PC-9 (cell line): ENCODE measurements at regions not wholly inside any gene's neighbourhood (a gene's known extent, or its start where the extent isn't known, plus 50 kb on each side); places are given as distances from the start of the nearest gene placed in this dataset.
A peak's percentile ranks its signal among the peaks of the same experiment; 100 is the strongest.

Experiments used
- BruUV-seq: library from RNA; stranded (reverse); fragments of 400-500 nt; replicated peaks from 2 replicates; lab custom pipeline; 2021; lab: Mats Ljungman, UMichigan
- CTCF ChIA-PET: fragments of 300-600 bp; sonication (Branson Sonifier 250); formaldehyde crosslinking; loops from one replicate; lab custom pipeline; 2022; ENCODE audit warnings: antibody characterized with exemption; lab: Charles Lee
- POLR2A ChIA-PET: fragments of 300-600 bp; sonication (Branson Sonifier 250); formaldehyde crosslinking; loops from one replicate; lab custom pipeline; 2022; ENCODE audit warnings: antibody characterized with exemption; ENCODE audit not compliant: unreplicated experiment; lab: Charles Lee
- DNase-seq, 2 experiments: peaks; one replicate each; pipeline versions ENCODE4 v3.0.0 to v3.0.0-alpha.2; 2015 to 2022; ENCODE audit warnings: mixed read lengths in 1 of 2
- H2AFZ ChIP-seq: fragments of 200-600 bp; sonication (generic); 2 replicates; pipeline ENCODE4 v1.8.1; 2017; ENCODE audit warnings: antibody characterized with exemption
- H3F3A ChIP-seq: fragments of 200-600 bp; sonication (generic); 2 replicates; pipeline ENCODE4 v1.8.1; 2017; ENCODE audit warnings: antibody characterized with exemption, mild to moderate bottlenecking, low read depth; ENCODE audit not compliant: insufficient read depth
- H3K27ac ChIP-seq: fragments of 200-600 bp; sonication (generic); 2 replicates; pipeline ENCODE4 v1.6.1; 2016; ENCODE audit warnings: mixed run types
- H3K27me3 ChIP-seq: fragments of 200-600 bp; sonication (generic); 2 replicates; pipeline ENCODE4 v1.6.1; 2016; ENCODE audit warnings: low read depth, mixed run types; ENCODE audit not compliant: insufficient read depth
- H3K36me3 ChIP-seq: fragments of 200-600 bp; sonication (generic); 2 replicates; pipeline ENCODE4 v1.6.1; 2016; ENCODE audit warnings: low read depth, mixed run types
- H3K4me1 ChIP-seq: fragments of 200-600 bp; sonication (generic); replicated peaks from 2 replicates; pipeline ENCODE4 v1.6.1; 2016; ENCODE audit warnings: mixed run types; ENCODE audit not compliant: insufficient read depth
- H3K4me2 ChIP-seq: fragments of 200-600 bp; sonication (generic); 2 replicates; pipeline ENCODE4 v1.6.1; 2017; ENCODE audit warnings: mixed run types
- H3K4me3 ChIP-seq: fragments of 200-600 bp; sonication (generic); 2 replicates; pipeline ENCODE4 v1.6.1; 2016; ENCODE audit warnings: mixed run types
- H3K79me2 ChIP-seq: fragments of 200-600 bp; sonication (generic); 2 replicates; pipeline ENCODE4 v1.6.1; 2017; ENCODE audit warnings: low read depth, mixed run types
- H3K9me2 ChIP-seq: fragments of 200-600 bp; sonication (generic); 2 replicates; pipeline ENCODE4 v1.8.1; 2017; ENCODE audit warnings: mild to moderate bottlenecking; ENCODE audit not compliant: insufficient read depth
- H3K9me3 ChIP-seq: fragments of 200-600 bp; sonication (generic); 2 replicates; pipeline ENCODE4 v1.8.1; 2016; ENCODE audit warnings: low read depth; ENCODE audit not compliant: insufficient read depth
- H4K20me1 ChIP-seq: fragments of 200-600 bp; sonication (generic); 2 replicates; pipeline ENCODE4 v1.8.1; 2017; ENCODE audit not compliant: insufficient read depth
- CTCF ChIP-seq: fragments of 200-600 bp; sonication (generic); conservative IDR thresholded peaks from 2 replicates; pipeline ENCODE4 v1.6.1; 2017; ENCODE audit warnings: mixed run types, antibody characterized with exemption, mild to moderate bottlenecking, moderate library complexity
- EZH2 ChIP-seq: fragments of 200-600 bp; sonication (generic); IDR thresholded peaks from 2 replicates; pipeline ENCODE4 v1.8.0; 2017; ENCODE audit warnings: antibody characterized with exemption, low read depth
- intact Hi-C: fragments of 100-400 bp; cut with micrococcal nuclease; formaldehyde crosslinking; loops from one replicate; pipeline ENCODE4 v1.10.0; 2022; ENCODE audit not compliant: unreplicated experiment

- Histone ChIP-seq H3K79me2 (no peaks in the 10 kb centered on the region), H3F3A (no peaks in the 10 kb centered on the region), H3K9me2 (no peaks in the 10 kb centered on the region), H3K9me3 (no peaks in the 10 kb centered on the region), H3K4me2 (no peak overlapping the region), H3K4me1 (no peaks in the 10 kb centered on the region), H4K20me1 (no peaks in the 10 kb centered on the region), H3K27ac (no peak overlapping the region), H3K36me3 (no peaks in the 10 kb centered on the region), H2AFZ (no peak overlapping the region), H3K27me3 (no peaks in the 10 kb centered on the region), H3K4me3 (no peak overlapping the region)
- no peak for TF ChIP-seq CTCF
- TF ChIP-seq EZH2, result no peak
- ChIA-PET CTCF (no interaction called here), POLR2A (no interaction called here)
- BruUV-seq, result no TSS peak
- DNase-seq, result peak in 1 of 2 experiments; percentile 3
- intact Hi-C loops, result no loop called here
Observed at GRCh38 chr1:69436151-69436550, 131.6 kb upstream of the LRRC7 start.

- Histone ChIP-seq H3K27ac (no peak overlapping the region), H3K4me3 (no peak overlapping the region), H3K4me2 (no peak overlapping the region), H2AFZ (no peak overlapping the region), H3K27me3 (no peaks in the 10 kb centered on the region), H3K4me1 (no peaks in the 10 kb centered on the region), H3F3A (no peaks in the 10 kb centered on the region), H3K36me3 (no peaks in the 10 kb centered on the region), H3K9me3 (no peaks in the 10 kb centered on the region), H4K20me1 (no peaks in the 10 kb centered on the region), H3K79me2 (no peaks in the 10 kb centered on the region), H3K9me2 (no peaks in the 10 kb centered on the region)
- CTCF ChIA-PET, result interaction anchor here (0.6 kb wide), 1 partner anchor 136 kb away, joined by 4 read pairs; no protein-coding TSS in a partner anchor
- intact Hi-C loops, result no loop called here
- POLR2A ChIA-PET, result no interaction called here
- no TSS peak for BruUV-seq
- peak in 1 of 2 experiments; percentile 17 for DNase-seq
- TF ChIP-seq EZH2, result no peak
- no peak for TF ChIP-seq CTCF
Observed at GRCh38 chr1:69438056-69438795, 129.5 kb upstream of the LRRC7 start.

- Histone ChIP-seq H3K27me3 (no peaks in the 10 kb centered on the region), H3F3A (no peaks in the 10 kb centered on the region), H3K27ac (no peak overlapping the region), H3K36me3 (no peaks in the 10 kb centered on the region), H2AFZ (no peak overlapping the region), H3K79me2 (no peaks in the 10 kb centered on the region), H4K20me1 (no peaks in the 10 kb centered on the region), H3K9me2 (no peaks in the 10 kb centered on the region), H3K9me3 (no peaks in the 10 kb centered on the region), H3K4me3 (no peak overlapping the region), H3K4me2 (no peak overlapping the region), H3K4me1 (no peaks in the 10 kb centered on the region)
- BruUV-seq, result no TSS peak
- intact Hi-C loops, result no loop called here
- no peak for TF ChIP-seq EZH2
- TF ChIP-seq CTCF, result no peak
- CTCF ChIA-PET, result no interaction called here
- no peak for DNase-seq
- POLR2A ChIA-PET, result no interaction called here
Observed at GRCh38 chr1:69441496-69441895, 126.2 kb upstream of the LRRC7 start.
